ENCODE measurements at regions not wholly inside any gene's neighbourhood (a gene's known extent, or its start where the extent isn't known, plus 50 kb on each side); places are given as distances from the start of the nearest gene placed in this dataset.

DNA sequence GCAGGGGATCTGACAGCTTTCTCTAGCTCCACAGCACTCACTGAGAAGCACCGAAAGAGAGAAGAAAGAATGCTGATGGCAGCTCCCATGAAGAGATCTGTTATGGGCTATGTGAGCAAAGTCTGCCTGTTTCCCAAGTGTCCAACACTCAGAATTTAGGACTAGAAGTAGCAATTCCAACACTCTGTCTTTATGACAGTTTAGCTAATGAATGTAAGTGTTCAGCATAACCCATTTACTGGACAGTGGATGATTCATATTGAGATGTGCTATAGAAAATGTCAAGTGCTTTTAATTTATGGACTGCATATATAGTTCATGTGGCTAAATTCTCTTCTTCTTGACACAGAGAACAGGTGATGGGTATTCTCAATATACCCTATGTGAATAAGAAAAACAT lies 683.1 kb upstream of the ZNF608 start:
- no peak for TF ChIP-seq TAF1 (IDR thresholded peaks at IDR 0.05; ENCODE audit: low read depth)
- no peak for TF ChIP-seq EP300 (IDR thresholded peaks at IDR 0.05; ENCODE audit: borderline replicate concordance)
- TF ChIP-seq TCF12 (IDR thresholded peaks at IDR 0.05; ENCODE audit: low read depth) = no peak
- no peak for TF ChIP-seq FOXM1 (IDR thresholded peaks at IDR 0.05; ENCODE audit: borderline replicate concordance, low read depth)
- no peak for TF ChIP-seq CREB1 (IDR thresholded peaks at IDR 0.05; ENCODE audit: low read depth)
- TF ChIP-seq, protein P1, sequence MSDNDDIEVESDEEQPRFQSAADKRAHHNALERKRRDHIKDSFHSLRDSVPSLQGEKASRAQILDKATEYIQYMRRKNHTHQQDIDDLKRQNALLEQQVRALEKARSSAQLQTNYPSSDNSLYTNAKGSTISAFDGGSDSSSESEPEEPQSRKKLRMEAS (IDR thresholded peaks at IDR 0.05) = no peak
